ENCODE measurements at regions not wholly inside any gene's neighbourhood (a gene's known extent, or its start where the extent isn't known, plus 50 kb on each side); places are given as distances from the start of the nearest gene placed in this dataset.

DNA sequence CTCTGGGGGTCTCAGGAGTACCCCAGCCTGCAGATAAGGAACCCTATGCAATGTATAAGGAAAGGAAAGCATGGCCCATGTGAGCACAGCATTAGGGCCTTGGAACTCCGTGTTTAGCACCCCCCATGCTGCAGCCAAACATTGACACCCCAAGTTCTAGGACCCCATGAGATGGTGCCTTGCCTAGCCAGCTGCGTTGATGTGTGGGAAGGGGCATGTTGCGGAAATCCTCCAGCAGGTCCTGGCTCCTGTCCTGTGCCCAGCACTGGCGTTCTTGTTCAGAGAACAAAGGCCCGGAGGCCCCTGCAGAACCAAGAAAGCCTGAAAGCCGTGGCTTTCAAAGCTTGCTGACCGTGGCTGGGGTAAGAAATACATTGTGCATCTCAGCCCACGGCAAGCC is 99.4 kb upstream of the DIO3 start:
- H3K27ac ChIP-seq: no peak overlapping the region
- TF ChIP-seq, protein P1, sequence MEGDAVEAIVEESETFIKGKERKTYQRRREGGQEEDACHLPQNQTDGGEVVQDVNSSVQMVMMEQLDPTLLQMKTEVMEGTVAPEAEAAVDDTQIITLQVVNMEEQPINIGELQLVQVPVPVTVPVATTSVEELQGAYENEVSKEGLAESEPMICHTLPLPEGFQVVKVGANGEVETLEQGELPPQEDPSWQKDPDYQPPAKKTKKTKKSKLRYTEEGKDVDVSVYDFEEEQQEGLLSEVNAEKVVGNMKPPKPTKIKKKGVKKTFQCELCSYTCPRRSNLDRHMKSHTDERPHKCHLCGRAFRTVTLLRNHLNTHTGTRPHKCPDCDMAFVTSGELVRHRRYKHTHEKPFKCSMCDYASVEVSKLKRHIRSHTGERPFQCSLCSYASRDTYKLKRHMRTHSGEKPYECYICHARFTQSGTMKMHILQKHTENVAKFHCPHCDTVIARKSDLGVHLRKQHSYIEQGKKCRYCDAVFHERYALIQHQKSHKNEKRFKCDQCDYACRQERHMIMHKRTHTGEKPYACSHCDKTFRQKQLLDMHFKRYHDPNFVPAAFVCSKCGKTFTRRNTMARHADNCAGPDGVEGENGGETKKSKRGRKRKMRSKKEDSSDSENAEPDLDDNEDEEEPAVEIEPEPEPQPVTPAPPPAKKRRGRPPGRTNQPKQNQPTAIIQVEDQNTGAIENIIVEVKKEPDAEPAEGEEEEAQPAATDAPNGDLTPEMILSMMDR (IDR thresholded peaks at IDR 0.05; ENCODE audit: low read depth, low read length, missing control alignments): no peak
- in situ Hi-C loops (cut with HindIII; ENCODE audit: low pct_ligation_motif_present, low sequenced_read_pairs): no loop called here
- no peak overlapping the region for H3K4me3 ChIP-seq (ENCODE audit: low read depth, low read length)
- DNase-seq: no peak
- peaks cover 26% of the 10 kb centered on the region for H3K27me3 ChIP-seq (replicated peaks)
- no peaks in the 10 kb centered on the region for H3K36me3 ChIP-seq (replicated peaks)

DNA sequence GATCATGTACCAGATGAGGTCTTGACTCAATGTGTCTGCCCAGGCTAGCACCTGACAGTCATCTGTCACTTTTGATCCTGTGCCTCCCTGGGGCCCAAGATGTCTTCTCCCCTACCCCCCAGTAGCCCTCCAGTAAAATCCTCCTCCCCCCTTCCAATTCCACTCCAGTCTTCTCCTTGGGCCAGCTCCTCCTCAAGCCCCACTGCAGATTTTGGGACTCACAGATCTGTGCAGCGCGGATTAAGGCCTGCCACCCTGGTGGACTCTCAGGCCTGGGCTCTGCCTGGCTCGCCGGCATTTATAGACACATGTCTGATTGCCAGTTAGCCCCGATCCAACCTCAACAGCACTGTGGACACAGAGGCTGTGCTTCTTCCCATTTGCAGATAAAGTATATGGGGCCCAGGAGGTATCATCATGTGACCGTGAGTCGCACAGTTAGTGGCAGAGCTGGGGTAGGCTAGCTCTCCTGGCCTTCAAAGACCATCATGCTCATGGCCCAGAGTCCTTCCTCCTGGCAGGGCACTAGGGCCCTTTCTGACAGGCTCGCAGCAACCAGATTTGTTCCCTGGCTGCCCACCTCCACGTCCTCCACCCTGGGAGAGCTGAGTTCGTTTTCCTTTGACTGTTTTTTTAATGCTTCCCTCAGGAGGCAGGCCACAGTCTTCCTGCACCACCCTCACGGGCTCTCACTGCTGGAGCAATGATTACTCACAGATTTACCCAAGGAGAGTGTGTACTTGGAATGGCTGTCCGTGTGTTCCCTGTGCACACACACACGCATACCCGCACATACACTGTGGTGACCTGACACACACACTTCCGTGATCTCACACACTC is 98.3 kb upstream of the DIO3 start:
- Histone ChIP-seq H3K4me3 (ENCODE audit: low read depth, low read length) (no peak overlapping the region), H3K36me3 (replicated peaks) (no peaks in the 10 kb centered on the region), H3K27ac (no peak overlapping the region), H3K27me3 (replicated peaks) (peaks cover 18% of the 10 kb centered on the region)
- TF ChIP-seq, protein P1 (IDR thresholded peaks at IDR 0.05; ENCODE audit: low read depth, low read length, missing control alignments): no peak
- in situ Hi-C loops (cut with HindIII; ENCODE audit: low pct_ligation_motif_present, low sequenced_read_pairs): no loop called here
- no peak for DNase-seq

DNA sequence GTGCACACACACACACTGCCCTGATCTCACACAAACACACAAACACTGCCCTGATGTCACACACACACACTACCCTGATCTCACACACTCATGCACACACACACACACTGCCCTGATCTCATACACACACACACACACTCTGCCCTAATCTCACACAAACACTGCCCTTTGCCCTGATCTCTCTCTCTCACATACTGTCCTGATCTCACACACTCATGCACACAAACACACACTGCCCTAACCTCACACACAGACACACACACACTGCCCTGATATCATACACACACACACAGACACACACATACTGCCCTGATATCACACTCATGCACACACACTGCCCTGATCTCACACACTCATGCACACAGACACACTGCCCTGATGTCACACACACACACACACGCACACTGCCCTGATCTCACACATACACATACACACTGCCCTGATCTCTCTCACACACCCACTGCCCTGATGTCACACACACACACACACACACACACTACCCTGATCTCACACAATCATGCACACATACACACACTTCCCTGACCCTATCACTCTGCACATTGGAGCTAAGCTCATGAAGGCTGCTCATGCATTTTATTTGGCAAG is 97.6 kb upstream of the DIO3 start:
- no peak overlapping the region for H3K27ac ChIP-seq
- no peak overlapping the region for H3K4me3 ChIP-seq (ENCODE audit: low read depth, low read length)
- in situ Hi-C loops (cut with HindIII; ENCODE audit: low pct_ligation_motif_present, low sequenced_read_pairs): no loop called here
- no peak for DNase-seq
- peaks cover 11% of the 10 kb centered on the region for H3K27me3 ChIP-seq (replicated peaks)
- H3K36me3 ChIP-seq (replicated peaks): no peaks in the 10 kb centered on the region
- TF ChIP-seq, protein P1 (IDR thresholded peaks at IDR 0.05; ENCODE audit: low read depth, low read length, missing control alignments): no peak

DNA sequence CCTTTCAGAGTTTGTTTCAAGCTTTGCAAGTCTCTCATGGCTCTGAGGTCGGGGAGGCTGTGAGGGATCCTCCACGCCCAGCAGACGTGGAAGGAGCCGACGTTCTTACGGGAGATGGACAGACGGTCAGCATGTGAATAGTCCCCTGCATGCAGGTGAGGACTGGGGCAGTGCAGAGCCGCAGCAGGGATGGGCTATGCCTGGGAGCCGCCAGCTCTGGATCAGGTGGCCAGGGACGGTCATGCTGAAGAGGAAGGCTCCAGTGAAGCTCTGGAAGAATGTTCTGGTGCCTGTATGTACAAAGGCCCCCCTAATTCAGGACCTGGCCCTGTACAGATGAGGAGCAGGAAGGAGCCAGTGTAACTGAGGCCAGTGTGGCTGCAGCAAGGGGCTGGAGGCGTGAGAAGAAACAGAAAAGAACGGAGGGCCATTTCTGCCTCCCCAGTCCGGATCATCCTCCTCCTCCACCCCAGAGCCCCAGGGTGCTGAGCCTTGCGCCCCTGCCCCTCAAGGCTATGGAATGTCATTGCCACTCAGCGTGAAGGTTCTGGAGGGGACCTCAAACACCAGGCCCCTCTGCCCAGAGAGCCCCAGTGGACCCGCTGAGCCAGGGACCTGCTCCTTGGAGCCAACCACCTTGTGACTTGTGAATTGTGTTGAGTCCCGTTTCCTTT is 96.8 kb upstream of the DIO3 start:
- DNase-seq: no peak
- in situ Hi-C loops (cut with HindIII; ENCODE audit: low pct_ligation_motif_present, low sequenced_read_pairs): no loop called here
- TF ChIP-seq, protein P1 (IDR thresholded peaks at IDR 0.05; ENCODE audit: low read depth, low read length, missing control alignments): no peak
- Histone ChIP-seq H3K27me3 (replicated peaks) (peaks cover 3% of the 10 kb centered on the region), H3K36me3 (replicated peaks) (no peaks in the 10 kb centered on the region), H3K4me3 (ENCODE audit: low read depth, low read length) (no peak overlapping the region), H3K27ac (no peak overlapping the region)

DNA sequence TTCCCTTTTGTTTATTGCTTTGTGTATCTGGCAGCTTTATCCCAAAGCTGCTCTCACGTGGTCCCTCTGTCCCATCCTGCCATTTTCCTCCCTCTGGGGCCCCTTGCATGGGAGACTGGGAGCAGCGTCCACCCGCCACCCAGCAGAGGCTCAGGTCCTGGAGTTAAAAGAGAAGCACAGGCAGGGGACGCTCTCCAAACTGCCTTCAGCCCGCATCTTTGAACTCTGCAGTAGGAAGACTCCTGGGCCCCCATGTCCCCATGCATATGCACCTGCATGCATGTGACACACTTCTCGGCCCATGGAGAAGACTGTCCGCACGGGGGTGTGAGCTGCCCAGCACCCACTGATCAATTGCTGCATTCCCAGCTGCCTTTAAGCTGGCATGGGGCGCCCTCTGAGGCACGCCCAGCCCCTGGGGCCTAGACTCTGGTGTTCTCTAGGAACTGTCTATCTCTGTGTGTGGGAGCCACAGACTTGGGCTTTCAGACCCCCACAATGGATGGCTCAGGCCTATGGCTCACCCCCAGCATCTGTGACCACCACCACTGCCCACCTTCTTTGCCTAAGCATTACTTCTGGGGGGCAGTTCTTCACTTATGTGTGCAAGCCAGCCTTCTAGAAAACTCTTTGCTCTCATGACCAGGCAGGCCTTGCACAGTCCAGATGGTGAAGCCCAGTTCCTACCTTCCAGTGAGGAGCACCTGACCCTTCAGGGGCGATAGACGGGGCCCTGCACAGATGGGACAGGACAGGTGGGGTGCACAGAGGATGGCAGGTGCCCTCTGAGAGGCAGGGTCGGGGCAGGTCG is 96.1 kb upstream of the DIO3 start:
- Histone ChIP-seq H3K36me3 (replicated peaks) (no peaks in the 10 kb centered on the region), H3K27ac (no peak overlapping the region), H3K4me3 (ENCODE audit: low read depth, low read length) (no peak overlapping the region), H3K27me3 (replicated peaks) (no peaks in the 10 kb centered on the region)
- in situ Hi-C loops (cut with HindIII; ENCODE audit: low pct_ligation_motif_present, low sequenced_read_pairs): no loop called here
- no peak for DNase-seq
- TF ChIP-seq, protein P1 (IDR thresholded peaks at IDR 0.05; ENCODE audit: low read depth, low read length, missing control alignments): no peak

Data from brain microvascular endothelial cell (primary cell).